OCI-LY3 (cell line): ENCODE measurements at regions not wholly inside any gene's neighbourhood (a gene's known extent, or its start where the extent isn't known, plus 50 kb on each side); places are given as distances from the start of the nearest gene placed in this dataset.

Source experiments
- CTCF ChIP-seq: fragments of 200-600, 300-600 bp; sonication (generic); IDR thresholded peaks from 2 replicates; pipeline ENCODE4 v1.5.1; 2014; ENCODE audit warnings: antibody characterized with exemption, low read length, low read depth
- EZH2phosphoT487 ChIP-seq: fragments of 200-600 bp; shearing (Covaris generic); IDR thresholded peaks from 2 replicates; pipeline ENCODE4 v1.6.1; 2018; ENCODE audit warnings: antibody characterized with exemption, mixed run types, low read depth

GRCh38 chrX:46354481-46354880 lies 190.7 kb downstream of the ZNF674 start:
- TF ChIP-seq CTCF = no peak
- no peak for TF ChIP-seq EZH2phosphoT487
